IMR-90 (cell line): ENCODE measurements at regions not wholly inside any gene's neighbourhood (a gene's known extent, or its start where the extent isn't known, plus 50 kb on each side); places are given as distances from the start of the nearest gene placed in this dataset.

Experiments
- ATAC-seq: fragments of 200-7000 bp; cut with Tn5 transposase; 2 replicates; pipeline ENCODE4 v1.9.1; 2020; ENCODE audit warnings: low read depth, mild to moderate bottlenecking, moderate library complexity
- BruUV-seq: library from RNA; stranded (reverse); fragments of 400-500 nt; replicated peaks from 2 replicates; lab custom pipeline; 2021; lab: Mats Ljungman, UMichigan
- CTCF ChIA-PET: fragments of 300-600 bp; formaldehyde crosslinking; extraction: SDS; loops from one replicate; lab custom pipeline; 2021; ENCODE audit warnings: antibody characterized with exemption; lab: Yijun Ruan, JAX
- POLR2A ChIA-PET: fragments of 300-600 bp; sonication (Branson Sonifier 250); formaldehyde crosslinking; loops from one replicate; lab custom pipeline; 2022; ENCODE audit warnings: antibody characterized with exemption; ENCODE audit not compliant: unreplicated experiment; lab: Charles Lee
- DNase-seq: peaks from one replicate; pipeline ENCODE4 v3.0.0; 2013
- H2AFZ ChIP-seq: replicated peaks from 2 replicates; pipeline ENCODE3; 2013; ENCODE audit warnings: low read length, mild to moderate bottlenecking; ENCODE audit not compliant: poor library complexity
- H2AK5ac ChIP-seq: 2 replicates; pipeline ENCODE4 v1.6.1; 2013; ENCODE audit warnings: low read depth, low read length, inconsistent platforms
- H2AK9ac ChIP-seq: replicated peaks from 2 replicates; pipeline ENCODE3; 2013; ENCODE audit warnings: mild to moderate bottlenecking, low read depth, low read length, moderate library complexity; ENCODE audit not compliant: poor library complexity
- H2BK120ac ChIP-seq: 2 replicates; pipeline ENCODE4 v1.6.1; 2013; ENCODE audit warnings: low read depth, low read length, inconsistent platforms
- H2BK15ac ChIP-seq: 3 replicates; pipeline ENCODE4 v1.6.1; 2013; ENCODE audit warnings: low read depth, low read length, inconsistent platforms
- H2BK20ac ChIP-seq: 2 replicates; pipeline ENCODE4 v1.6.1; 2013; ENCODE audit warnings: low read depth, mild to moderate bottlenecking, inconsistent platforms, low read length, moderate library complexity
- H2BK5ac ChIP-seq: 2 replicates; pipeline ENCODE4 v1.6.1; 2013; ENCODE audit warnings: mild to moderate bottlenecking, low read depth, low read length, inconsistent platforms; ENCODE audit not compliant: poor library complexity, severe bottlenecking
- H3K14ac ChIP-seq: replicated peaks from 2 replicates; pipeline ENCODE4 v1.6.1; 2013; ENCODE audit warnings: low read depth, low read length, inconsistent platforms
- H3K18ac ChIP-seq: 2 replicates; pipeline ENCODE4 v1.6.1; 2013; ENCODE audit warnings: low read depth, low read length, control low read depth
- H3K23ac ChIP-seq: 2 replicates; pipeline ENCODE4 v1.6.1; 2013; ENCODE audit warnings: low read depth, low read length, inconsistent platforms
- H3K27ac ChIP-seq: 2 replicates; pipeline ENCODE4 v1.5.1; 2013; ENCODE audit warnings: mild to moderate bottlenecking, control low read depth, low read length; ENCODE audit not compliant: insufficient read depth
- H3K27me3 ChIP-seq: 2 replicates; pipeline ENCODE4 v1.6.1; 2013; ENCODE audit warnings: low read length; ENCODE audit not compliant: control insufficient read depth, insufficient read depth
- H3K36me3 ChIP-seq: 2 replicates; pipeline ENCODE4 v1.6.1; 2013; ENCODE audit warnings: low read length, mixed read lengths; ENCODE audit not compliant: control insufficient read depth, insufficient read depth
- H3K4ac ChIP-seq: 2 replicates; pipeline ENCODE4 v1.6.1; 2013; ENCODE audit warnings: low read depth, low read length, inconsistent platforms
- H3K4me1 ChIP-seq: 2 replicates; pipeline ENCODE4 v1.6.1; 2013; ENCODE audit warnings: low read length, mixed read lengths; ENCODE audit not compliant: control insufficient read depth, insufficient read depth
- H3K4me2 ChIP-seq: 2 replicates; pipeline ENCODE4 v1.6.1; 2013; ENCODE audit warnings: low read depth, mild to moderate bottlenecking, control low read depth, low read length, moderate library complexity
- H3K4me3 ChIP-seq: 2 replicates; pipeline ENCODE4 v1.5.1; 2013; ENCODE audit warnings: low read depth, mild to moderate bottlenecking, control low read depth, low read length, moderate library complexity; ENCODE audit not compliant: insufficient read depth
- H3K56ac ChIP-seq: 2 replicates; pipeline ENCODE4 v1.6.1; 2013; ENCODE audit warnings: low read length, inconsistent platforms; ENCODE audit not compliant: insufficient read depth; ENCODE audit errors: extremely low read depth
- H3K79me1 ChIP-seq, 2 experiments: 2 replicates each; pipeline ENCODE4 v1.6.1; 2013; ENCODE audit warnings: low read length in 2 of 2, inconsistent platforms in 1 of 2, low read depth in 1 of 2
- H3K9ac ChIP-seq: 2 replicates; pipeline ENCODE4 v1.6.1; 2013; ENCODE audit warnings: low read depth, low read length, control low read depth
- H3K9me1 ChIP-seq: 2 replicates; pipeline ENCODE4 v1.6.1; 2013; ENCODE audit warnings: low read length, inconsistent platforms; ENCODE audit not compliant: insufficient read depth
- H3K9me3 ChIP-seq: 2 replicates; pipeline ENCODE4 v1.6.1; 2013; ENCODE audit warnings: low read length; ENCODE audit not compliant: control insufficient read depth, insufficient read depth
- H4K20me1 ChIP-seq: 2 replicates; pipeline ENCODE4 v1.6.1; 2013; ENCODE audit warnings: low read length, inconsistent platforms; ENCODE audit not compliant: insufficient read depth
- H4K5ac ChIP-seq: 2 replicates; pipeline ENCODE4 v1.6.1; 2013; ENCODE audit warnings: mild to moderate bottlenecking, low read depth, low read length, control low read depth
- H4K8ac ChIP-seq, 2 experiments: 2 replicates each; pipeline ENCODE4 v1.6.1; 2013; ENCODE audit warnings: low read depth in 2 of 2, low read length in 2 of 2, control low read depth in 1 of 2, inconsistent platforms in 1 of 2
- H4K91ac ChIP-seq: 2 replicates; pipeline ENCODE4 v1.6.1; 2013; ENCODE audit warnings: low read depth, low read length, inconsistent platforms; ENCODE audit not compliant: insufficient read depth
- BHLHE40 ChIP-seq: fragments of 150-350 bp; IDR thresholded peaks from 2 replicates; pipeline ENCODE4 v1.6.1; 2016; ENCODE audit warnings: mild to moderate bottlenecking, low read depth, low read length
- CEBPB ChIP-seq: IDR thresholded peaks from 2 replicates; pipeline ENCODE4 v1.6.1; 2012; ENCODE audit warnings: low read depth, low read length, improper control_type of control experiment
- MAFK ChIP-seq: IDR thresholded peaks from 2 replicates; pipeline ENCODE4 v1.6.1; 2012; ENCODE audit warnings: low read depth, low read length, improper control_type of control experiment
- RAD21 ChIP-seq: IDR thresholded peaks from 2 replicates; pipeline ENCODE4 v1.6.1; 2012; ENCODE audit warnings: low read length, improper control_type of control experiment
- RCOR1 ChIP-seq: IDR thresholded peaks from 2 replicates; pipeline ENCODE4 v1.6.1; 2012; ENCODE audit warnings: mild to moderate bottlenecking, low read length, improper control_type of control experiment; ENCODE audit not compliant: insufficient replicate concordance
- WGBS, 2 experiments: methylation state at CpG; one replicate each; pipeline versions ENCODE4 v1.1.5 to v1.1.7; 2013; ENCODE audit warnings: missing lambda C conversion rate in 2 of 2; ENCODE audit not compliant: insufficient read length in 1 of 2; ENCODE audit errors: extremely low coverage in 2 of 2; 5-methylcytosine and 5-hydroxymethylcytosine counted together
- dilution Hi-C: fragments of 300-500 bp; cut with HindIII; formaldehyde crosslinking; loops from one replicate; pipeline ENCODE4 v1.14.3; 2018; ENCODE audit warnings: low sequenced_read_pairs; ENCODE audit not compliant: unreplicated experiment
- in situ Hi-C: fragments of 300-500 bp; cut with MboI; formaldehyde crosslinking; loops from 3 replicates; pipeline ENCODE4 v1.14.3; 2019; ENCODE audit warnings: low sequenced_read_pairs, inconsistent platforms, mixed read lengths
- intact Hi-C: fragments of 100-400 bp; cut with micrococcal nuclease; formaldehyde crosslinking; loops from 2 replicates; pipeline ENCODE4 v1.10.0; 2022
- TF ChIP-seq, protein P1 (sequence below): conservative IDR thresholded peaks from 2 replicates; pipeline ENCODE4 v1.5.1; 2012; ENCODE audit warnings: mild to moderate bottlenecking, low read depth, low read length, improper control_type of control experiment

DNA sequence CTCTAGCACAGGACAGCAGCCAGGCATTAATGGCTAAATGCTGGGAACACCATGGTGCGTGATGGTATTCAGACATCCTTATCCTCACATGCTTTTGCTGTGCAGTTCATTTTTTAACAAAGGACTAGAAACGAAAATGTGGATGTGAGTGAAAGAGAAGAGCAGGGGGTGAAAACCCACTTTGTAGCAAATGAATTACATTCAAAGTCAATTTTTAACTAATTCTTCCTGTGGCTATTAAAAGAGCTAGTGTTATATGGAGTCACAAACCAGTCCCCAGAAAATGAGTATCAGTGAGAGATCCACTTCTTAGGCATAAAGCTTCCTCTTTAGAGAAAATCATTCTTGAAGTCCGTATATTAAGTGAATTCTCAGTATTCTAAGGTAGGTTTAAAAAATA, 592.0 kb upstream of the LMO3 start:
- H2BK20ac ChIP-seq = no peak overlapping the region
- H3K27me3 ChIP-seq = no peaks in the 10 kb centered on the region
- H3K56ac ChIP-seq = no peak overlapping the region
- H2AFZ ChIP-seq = no peak overlapping the region
- no peaks in the 10 kb centered on the region for H3K79me1 ChIP-seq
- no peak overlapping the region for H2BK15ac ChIP-seq
- intact Hi-C loops (no loop called here), dilution Hi-C loops (no loop called here), in situ Hi-C loops (no loop called here)
- WGBS, 2 experiments = no CpG with 5 or more reads among the region's 3 CpGs
- DNase-seq (no peak), ATAC-seq (no peak)
- H2BK5ac ChIP-seq = no peak overlapping the region
- H3K4ac ChIP-seq = no peak overlapping the region
- no peak overlapping the region for H4K91ac ChIP-seq
- H2AK5ac ChIP-seq = no peak overlapping the region
- H2BK120ac ChIP-seq = no peak overlapping the region
- no peak overlapping the region for H3K18ac ChIP-seq
- H3K9ac ChIP-seq = no peak overlapping the region
- H3K27ac ChIP-seq = no peak overlapping the region
- no peak overlapping the region for H4K5ac ChIP-seq
- H2AK9ac ChIP-seq = no peak overlapping the region
- H3K36me3 ChIP-seq = no peaks in the 10 kb centered on the region
- H3K4me2 ChIP-seq = no peak overlapping the region
- H4K20me1 ChIP-seq = no peaks in the 10 kb centered on the region
- TF ChIP-seq, protein P1, sequence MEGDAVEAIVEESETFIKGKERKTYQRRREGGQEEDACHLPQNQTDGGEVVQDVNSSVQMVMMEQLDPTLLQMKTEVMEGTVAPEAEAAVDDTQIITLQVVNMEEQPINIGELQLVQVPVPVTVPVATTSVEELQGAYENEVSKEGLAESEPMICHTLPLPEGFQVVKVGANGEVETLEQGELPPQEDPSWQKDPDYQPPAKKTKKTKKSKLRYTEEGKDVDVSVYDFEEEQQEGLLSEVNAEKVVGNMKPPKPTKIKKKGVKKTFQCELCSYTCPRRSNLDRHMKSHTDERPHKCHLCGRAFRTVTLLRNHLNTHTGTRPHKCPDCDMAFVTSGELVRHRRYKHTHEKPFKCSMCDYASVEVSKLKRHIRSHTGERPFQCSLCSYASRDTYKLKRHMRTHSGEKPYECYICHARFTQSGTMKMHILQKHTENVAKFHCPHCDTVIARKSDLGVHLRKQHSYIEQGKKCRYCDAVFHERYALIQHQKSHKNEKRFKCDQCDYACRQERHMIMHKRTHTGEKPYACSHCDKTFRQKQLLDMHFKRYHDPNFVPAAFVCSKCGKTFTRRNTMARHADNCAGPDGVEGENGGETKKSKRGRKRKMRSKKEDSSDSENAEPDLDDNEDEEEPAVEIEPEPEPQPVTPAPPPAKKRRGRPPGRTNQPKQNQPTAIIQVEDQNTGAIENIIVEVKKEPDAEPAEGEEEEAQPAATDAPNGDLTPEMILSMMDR = no peak
- TF ChIP-seq CEBPB = no peak
- no peak for TF ChIP-seq RCOR1
- no peak for TF ChIP-seq RAD21
- no peak for TF ChIP-seq MAFK
- TF ChIP-seq BHLHE40 = no peak
- no peak overlapping the region for H3K4me3 ChIP-seq
- peaks cover 8% of the 10 kb centered on the region for H3K9me3 ChIP-seq
- no peak overlapping the region for H3K14ac ChIP-seq
- H3K9me1 ChIP-seq = no peaks in the 10 kb centered on the region
- ChIA-PET CTCF (no interaction called here), POLR2A (no interaction called here)
- H3K4me1 ChIP-seq = no peaks in the 10 kb centered on the region
- no peak overlapping the region for H3K23ac ChIP-seq
- no peak overlapping the region for H4K8ac ChIP-seq
- no TSS peak for BruUV-seq
